ENCODE measurements at regions not wholly inside any gene's neighbourhood (a gene's known extent, or its start where the extent isn't known, plus 50 kb on each side); places are given as distances from the start of the nearest gene placed in this dataset.

- Histone ChIP-seq H3K36me3 (ENCODE audit: control insufficient read depth, insufficient read depth, low read length) (no peaks in the 10 kb centered on the region), H3K4me3 (ENCODE audit: low read depth, low read length) (no peak overlapping the region), H3K27me3 (ENCODE audit: control insufficient read depth, insufficient read depth, low read length) (no peaks in the 10 kb centered on the region)
- FAIRE-seq (no peak), DNase-seq (ENCODE audit: low read depth) (peak; percentile 19)
- no peak for TF ChIP-seq CTCF (IDR thresholded peaks at IDR 0.05; ENCODE audit: insufficient read depth, low read length, severe bottlenecking)
Measured at GRCh38 chr5:104184264-104184663, 621.7 kb upstream of the NUDT12 start.

- no peak overlapping the region for H3K4me3 ChIP-seq (ENCODE audit: low read depth, low read length)
- H3K27me3 ChIP-seq (ENCODE audit: control insufficient read depth, insufficient read depth, low read length) = no peaks in the 10 kb centered on the region
- peak; percentile 70 for TF ChIP-seq CTCF (IDR thresholded peaks at IDR 0.05; ENCODE audit: insufficient read depth, low read length, severe bottlenecking)
- FAIRE-seq (peak; percentile 88), DNase-seq (ENCODE audit: low read depth) (peak; percentile 55)
- H3K36me3 ChIP-seq (ENCODE audit: control insufficient read depth, insufficient read depth, low read length) = no peaks in the 10 kb centered on the region
Measured at GRCh38 chr5:104178829-104179456, 616.4 kb upstream of the NUDT12 start.

- H3K4me3 ChIP-seq (ENCODE audit: low read depth, low read length) = no peak overlapping the region
- no peak for DNase-seq (ENCODE audit: low read depth)
- no peak for TF ChIP-seq CTCF (IDR thresholded peaks at IDR 0.05; ENCODE audit: insufficient read depth, low read length, severe bottlenecking)
- H3K27me3 ChIP-seq (ENCODE audit: control insufficient read depth, insufficient read depth, low read length) = no peaks in the 10 kb centered on the region
- no peaks in the 10 kb centered on the region for H3K36me3 ChIP-seq (ENCODE audit: control insufficient read depth, insufficient read depth, low read length)
- FAIRE-seq = no peak
Measured at GRCh38 chr5:104178066-104178465, 615.5 kb upstream of the NUDT12 start.

GRCh38 chr5:104177651-104178050, 615.1 kb upstream of the NUDT12 start:
- no peak for TF ChIP-seq CTCF (IDR thresholded peaks at IDR 0.05; ENCODE audit: insufficient read depth, low read length, severe bottlenecking)
- Histone ChIP-seq H3K27me3 (ENCODE audit: control insufficient read depth, insufficient read depth, low read length) (no peaks in the 10 kb centered on the region), H3K4me3 (ENCODE audit: low read depth, low read length) (no peak overlapping the region), H3K36me3 (ENCODE audit: control insufficient read depth, insufficient read depth, low read length) (no peaks in the 10 kb centered on the region)
- DNase-seq (ENCODE audit: low read depth) (no peak), FAIRE-seq (no peak)

- no peak for TF ChIP-seq CTCF (IDR thresholded peaks at IDR 0.05; ENCODE audit: insufficient read depth, low read length, severe bottlenecking)
- no peak for DNase-seq (ENCODE audit: low read depth)
- no peak for FAIRE-seq
- Histone ChIP-seq H3K4me3 (ENCODE audit: low read depth, low read length) (no peak overlapping the region), H3K27me3 (ENCODE audit: control insufficient read depth, insufficient read depth, low read length) (no peaks in the 10 kb centered on the region), H3K36me3 (ENCODE audit: control insufficient read depth, insufficient read depth, low read length) (no peaks in the 10 kb centered on the region)
Measured at GRCh38 chr5:104172976-104173375, 610.4 kb upstream of the NUDT12 start.
